NCI-H2196 treated with DMSO at 0.1 percent for 48 hours (cell line): ENCODE measurements at regions not wholly inside any gene's neighbourhood (a gene's known extent, or its start where the extent isn't known, plus 50 kb on each side); places are given as distances from the start of the nearest gene placed in this dataset.
"Not testable (repeated sequence)": the region's sequence is repeated elsewhere in the genome, so short reads cannot be mapped to it uniquely, and the experiment has no call there.

Experiments
- DNase-seq: peaks from one replicate; lab custom pipeline; 2025; ENCODE audit not compliant: unreplicated experiment; lab: John Stamatoyannopoulos, UW

DNA sequence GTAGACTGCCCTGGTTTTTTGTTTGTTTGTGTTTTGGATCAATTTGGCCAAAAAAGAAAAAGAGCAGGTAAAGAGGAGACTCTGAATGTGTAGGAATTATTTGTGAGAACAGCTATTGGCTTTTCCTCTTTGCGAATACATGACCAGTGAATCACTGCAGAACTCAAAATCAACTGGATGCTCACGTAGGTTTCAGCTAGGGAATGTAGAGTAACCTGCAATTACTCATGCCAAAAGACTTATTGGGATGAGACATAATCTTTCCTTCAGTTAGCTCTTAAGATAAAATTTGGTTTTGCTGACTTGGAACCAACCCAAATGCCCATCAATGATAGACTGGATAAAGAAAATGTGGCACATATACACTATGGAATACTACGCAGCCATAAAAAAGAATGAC lies 348.0 kb downstream of the NPR3 start:
- DNase-seq = no peak

DNA sequence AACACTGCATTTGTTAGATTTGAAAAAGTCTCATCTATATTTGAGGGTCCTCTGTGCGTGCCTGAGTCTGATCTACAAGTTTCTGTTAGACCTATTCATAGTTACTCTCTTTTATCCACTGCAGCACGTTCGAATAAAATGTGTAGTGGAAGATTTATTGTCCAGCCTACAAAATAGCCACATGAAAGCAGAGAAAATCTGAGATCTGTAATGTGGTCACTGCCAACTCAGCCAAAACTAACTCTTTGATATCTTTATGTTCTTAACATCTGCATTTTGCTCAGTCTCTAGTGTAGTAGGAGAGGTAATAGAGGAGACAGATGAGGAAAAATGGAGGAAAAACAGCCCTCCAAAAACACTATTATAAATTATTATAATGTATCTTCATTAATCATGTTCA lies 354.0 kb downstream of the NPR3 start:
- DNase-seq = no peak

DNA sequence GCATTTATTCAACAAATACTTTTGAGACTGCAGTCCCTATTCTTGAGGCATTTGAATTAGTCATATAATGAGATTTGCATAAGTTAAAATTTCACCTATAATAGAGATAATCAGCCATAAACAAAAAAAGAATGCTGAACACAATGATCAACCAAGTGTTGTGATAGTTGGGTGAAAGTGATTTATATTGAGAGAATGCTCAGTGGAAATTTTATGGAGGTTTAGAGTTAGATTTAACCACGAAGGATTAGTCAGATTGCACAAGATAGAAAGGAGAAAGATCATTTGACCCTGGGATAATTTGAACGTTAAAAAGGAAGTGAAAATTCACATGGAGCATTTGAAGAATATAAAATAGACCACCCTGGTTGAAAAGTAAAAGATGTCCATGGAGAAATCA lies 356.2 kb downstream of the NPR3 start:
- DNase-seq = no peak

DNA sequence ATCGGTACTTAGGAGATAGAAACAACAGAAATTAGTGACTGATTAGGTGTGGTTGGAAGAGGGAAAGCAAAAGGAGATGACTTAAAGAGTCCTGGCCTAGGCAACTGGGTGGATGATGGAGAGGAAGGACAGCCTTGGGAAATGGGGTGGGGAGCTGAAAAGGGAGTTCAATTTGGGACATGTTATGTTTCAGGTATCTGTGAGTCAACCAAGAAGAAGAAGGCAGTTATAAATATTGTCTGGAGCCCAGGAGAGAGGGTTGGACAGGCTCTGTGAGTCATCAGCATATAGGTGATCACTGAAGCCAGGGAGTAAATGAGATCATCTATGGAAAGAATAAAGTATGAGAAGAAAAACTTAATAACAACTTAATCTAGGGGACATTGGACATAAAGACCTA lies 357.7 kb downstream of the NPR3 start:
- DNase-seq = no peak

DNA sequence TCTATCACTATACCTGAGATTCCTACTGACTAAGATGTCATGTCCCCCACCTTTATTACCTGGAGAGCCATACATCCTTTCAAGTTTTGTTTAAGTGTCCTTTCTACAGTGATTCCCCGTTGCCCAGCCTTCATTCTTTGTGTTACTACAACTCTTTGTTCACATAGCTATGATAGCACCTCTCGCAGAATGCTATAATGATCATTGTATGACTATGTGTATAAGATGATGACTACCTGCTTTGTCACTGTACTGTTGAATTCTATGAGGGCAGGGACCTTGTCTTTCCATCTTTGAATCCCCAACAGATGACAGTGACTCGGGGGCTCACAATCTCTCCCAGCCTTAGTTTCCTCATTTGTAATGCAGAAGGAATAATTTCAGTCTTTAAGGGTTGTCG lies 361.2 kb downstream of the NPR3 start:
- no peak for DNase-seq

DNA sequence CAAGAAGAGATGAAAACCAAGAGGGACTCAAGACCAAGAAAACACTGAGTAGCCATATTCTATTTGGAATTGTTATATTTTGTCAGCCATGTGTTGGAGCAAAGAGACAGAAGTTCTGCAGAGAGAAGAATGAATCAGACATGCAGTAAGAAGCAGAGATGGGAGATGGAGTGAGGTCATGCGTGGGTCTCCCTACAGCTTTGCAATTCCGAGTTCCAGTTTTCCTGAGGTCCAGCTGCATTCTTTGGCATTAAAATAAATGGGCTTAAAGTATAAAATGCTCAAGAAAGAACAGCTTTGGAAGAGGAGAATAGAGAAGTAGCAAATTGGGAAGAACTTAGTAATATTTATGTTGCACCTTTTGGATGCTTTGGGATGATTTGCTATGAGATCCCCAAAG lies 361.6 kb downstream of the NPR3 start:
- DNase-seq = no peak

DNA sequence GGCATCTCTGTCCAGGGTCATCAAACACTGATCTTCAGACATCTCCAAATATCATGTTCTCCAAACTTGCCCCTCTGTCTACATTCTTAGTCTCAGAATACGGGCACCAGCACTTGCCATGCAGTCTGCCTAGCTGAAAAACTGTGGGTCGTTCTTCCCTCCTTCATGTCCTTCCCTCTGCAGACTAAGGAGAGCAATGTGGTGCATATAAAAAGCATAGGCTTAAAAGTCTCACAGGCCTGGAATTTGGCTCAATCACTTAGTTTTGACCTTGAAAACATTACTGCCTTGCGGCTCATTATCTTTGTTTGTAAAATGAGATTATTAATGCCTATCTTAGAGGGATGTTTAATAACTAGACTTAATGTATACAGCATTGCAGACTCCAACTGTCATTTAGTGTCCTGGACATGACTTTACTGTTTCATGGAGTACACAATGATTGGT lies 362.8 kb downstream of the NPR3 start:
- no peak for DNase-seq

DNA sequence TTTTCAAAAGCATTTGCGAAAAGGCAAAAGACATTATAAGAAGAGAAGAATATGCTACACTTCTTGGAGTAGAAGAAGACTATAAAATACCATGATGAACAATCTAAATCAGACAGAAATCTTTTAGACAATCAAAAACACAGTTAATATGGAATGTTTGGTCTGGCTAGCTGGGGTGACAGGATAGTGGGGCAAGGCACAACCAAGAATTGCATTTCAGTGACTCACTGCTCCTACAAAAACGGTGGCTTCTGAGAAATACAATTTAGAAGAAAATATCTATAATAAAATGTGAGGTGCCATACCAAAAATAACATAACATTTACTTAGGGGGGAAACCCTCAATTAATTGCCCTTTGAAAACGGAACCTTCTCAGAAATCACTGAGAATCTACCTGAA lies 363.4 kb downstream of the NPR3 start:
- no peak for DNase-seq

DNA sequence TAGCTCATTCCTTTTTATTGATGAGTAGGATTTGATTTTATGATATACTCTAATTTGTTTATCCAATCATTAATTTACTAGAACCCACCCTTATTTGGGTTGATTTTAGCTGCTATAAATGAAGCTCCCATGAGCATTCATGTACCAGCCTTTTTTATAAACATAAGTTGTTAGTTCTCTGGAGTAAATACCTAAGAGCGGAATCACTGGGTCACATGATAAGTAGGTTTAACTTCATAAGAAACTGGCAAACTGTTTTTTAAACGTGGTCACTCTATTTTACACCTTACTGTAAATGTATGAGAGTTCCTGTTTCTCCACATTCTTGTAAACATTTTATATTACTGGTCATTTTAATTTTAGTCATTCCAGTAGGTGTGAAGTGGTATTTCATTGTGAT lies 364.6 kb downstream of the NPR3 start:
- DNase-seq = no peak

DNA sequence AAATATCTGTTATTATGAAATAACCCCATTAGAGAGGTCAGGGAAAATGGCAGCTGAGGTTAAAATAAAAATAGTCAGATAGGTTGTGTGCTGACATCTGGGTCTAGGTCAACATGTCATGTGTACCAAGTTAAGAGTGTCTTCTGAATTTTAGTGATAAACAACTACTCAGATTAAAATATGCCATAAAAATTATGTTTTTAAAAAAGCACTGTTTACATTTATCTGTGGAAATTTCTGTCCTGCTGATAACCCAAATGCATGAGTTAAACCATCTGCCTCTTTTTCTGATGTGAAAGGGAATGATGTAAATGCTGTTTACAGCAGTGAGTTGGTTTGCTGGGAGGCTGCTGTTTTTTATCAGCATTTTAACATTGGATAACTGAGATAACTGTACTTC lies 361.2 kb upstream of the TARS1 start:
- no peak for DNase-seq

DNA sequence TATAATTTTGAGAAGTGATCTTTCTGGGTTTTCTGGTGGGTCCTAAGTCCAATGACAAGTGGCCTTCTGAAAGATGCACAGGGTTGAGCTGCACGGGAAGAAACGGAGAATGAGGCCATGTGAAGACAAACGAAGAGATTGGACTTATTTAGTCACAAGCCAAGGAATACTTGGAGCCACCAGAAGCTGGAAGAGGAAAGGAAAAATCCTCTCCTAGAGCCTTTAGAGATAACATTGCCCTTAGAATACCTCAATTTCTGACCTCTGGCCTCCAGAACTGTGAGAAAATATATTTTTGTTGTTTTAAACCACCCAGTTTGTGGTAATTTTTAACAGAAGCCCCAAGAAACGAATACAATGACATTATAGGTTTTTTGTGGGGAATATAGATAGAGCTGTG lies 360.5 kb upstream of the TARS1 start:
- no peak for DNase-seq

DNA sequence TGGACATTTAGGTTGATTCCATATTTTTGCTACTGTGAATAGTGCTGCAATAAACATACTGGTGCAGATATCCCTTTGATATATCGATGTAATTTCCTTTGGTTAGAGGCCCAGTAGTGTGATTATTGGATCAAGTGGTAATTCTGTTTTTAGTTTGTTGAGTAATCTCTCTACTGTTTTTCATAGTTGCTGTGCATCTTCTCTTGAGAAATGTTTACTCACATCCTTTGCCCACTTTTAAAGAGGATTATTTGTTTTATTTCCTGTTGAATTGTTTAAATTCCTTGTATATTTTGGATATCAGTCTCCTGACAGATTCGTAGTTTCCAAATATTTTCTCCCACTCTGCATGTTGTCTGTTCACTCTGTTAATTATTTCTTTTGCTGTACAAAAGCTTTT lies 352.6 kb upstream of the TARS1 start:
- no peak for DNase-seq

DNA sequence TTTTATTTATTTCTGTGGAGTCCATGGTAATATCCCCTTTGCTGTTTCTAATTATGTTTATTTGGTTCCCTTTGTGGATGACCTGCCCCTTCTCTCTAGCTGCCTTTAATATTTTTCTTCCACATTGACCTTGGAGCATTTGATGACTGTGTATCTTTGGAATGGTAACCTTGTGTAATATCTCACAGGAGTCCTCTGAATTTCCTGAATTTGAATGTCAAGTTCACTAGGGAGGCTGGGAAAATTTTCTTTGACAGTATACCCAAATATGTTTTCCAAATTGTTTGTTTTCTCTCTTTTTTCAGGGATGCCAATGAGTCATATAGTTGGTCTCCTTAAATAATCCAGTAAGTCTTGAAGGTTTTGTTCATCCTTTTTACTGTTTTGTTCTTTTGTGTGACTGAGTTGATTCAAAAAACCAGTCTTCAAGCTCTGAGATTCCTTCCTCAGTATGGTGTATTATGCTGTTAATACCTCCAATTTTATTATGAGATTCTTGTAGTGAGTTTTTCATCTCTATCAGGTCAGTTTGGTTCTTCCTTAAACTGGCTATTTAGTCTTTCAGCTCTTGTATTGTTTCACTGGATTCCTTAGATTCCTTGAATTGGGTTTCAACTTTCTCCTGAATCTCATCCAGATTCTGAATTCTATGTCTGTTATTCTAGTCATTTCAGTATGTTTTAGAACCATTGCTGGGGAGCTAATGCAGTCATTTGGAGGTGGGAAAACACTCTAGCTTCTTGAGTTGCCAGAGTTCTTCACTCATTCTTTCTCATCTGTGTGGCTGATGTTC lies 349.0 kb upstream of the TARS1 start:
- no peak for DNase-seq

DNA sequence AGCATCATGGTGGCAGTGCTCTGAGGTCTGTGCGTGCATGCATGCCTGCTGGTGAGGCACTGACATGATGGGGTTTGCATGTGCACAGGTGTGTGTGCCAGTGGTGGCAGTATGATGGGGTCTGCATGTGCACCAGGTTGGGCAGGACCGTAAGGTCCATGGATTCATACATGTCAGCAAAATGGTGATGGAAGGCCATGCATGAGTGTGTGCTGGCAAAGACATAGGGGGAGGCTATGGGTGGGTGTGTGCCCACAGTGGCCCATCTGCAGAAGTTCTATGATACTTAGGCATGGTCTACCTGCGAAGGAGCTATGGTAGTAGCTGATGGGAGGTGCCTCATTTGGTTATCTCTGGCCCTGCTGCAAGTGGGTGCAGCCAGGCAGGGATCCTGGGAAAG lies 348.0 kb upstream of the TARS1 start:
- no peak for DNase-seq

DNA sequence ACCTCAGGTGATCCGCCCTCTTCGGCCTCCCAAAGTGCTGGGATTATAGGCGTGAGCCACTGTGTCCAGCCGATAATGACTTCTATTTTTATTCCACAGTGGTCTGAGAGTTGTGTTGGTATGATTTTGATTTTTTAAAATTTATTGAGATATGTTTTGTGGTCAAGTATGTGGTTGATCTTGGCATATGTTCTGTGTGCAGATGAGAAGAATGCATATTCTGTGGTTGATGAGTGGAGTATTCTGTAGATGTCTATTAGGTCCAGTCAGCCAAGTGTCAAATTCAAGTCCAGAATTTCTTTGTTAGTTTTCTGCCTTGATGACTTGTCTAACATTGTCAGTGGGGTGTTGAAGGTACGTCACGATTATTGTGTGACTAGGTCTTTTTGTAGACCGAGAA lies 338.2 kb upstream of the TARS1 start:
- no peak for DNase-seq

DNA sequence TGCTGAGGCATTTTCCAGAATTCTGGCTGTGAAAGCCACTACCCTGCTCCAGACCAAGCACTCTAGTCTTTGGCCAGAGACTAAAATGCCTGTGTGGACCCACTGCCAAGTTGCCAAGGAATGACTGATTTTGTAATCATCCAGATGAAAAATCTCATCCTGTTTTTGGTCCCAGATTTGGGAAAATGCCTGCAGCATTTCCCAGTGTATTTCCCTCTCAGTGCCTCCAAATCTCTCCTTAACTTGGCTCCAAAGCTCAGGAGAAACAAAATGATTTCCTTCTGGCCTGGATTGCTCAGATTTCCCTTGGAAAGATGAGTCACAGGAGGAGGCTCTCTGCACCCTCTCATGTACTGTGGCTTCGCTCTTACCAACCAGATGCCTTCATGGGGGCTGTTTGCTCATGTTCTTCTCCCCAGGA lies 335.2 kb upstream of the TARS1 start:
- DNase-seq = no peak

DNA sequence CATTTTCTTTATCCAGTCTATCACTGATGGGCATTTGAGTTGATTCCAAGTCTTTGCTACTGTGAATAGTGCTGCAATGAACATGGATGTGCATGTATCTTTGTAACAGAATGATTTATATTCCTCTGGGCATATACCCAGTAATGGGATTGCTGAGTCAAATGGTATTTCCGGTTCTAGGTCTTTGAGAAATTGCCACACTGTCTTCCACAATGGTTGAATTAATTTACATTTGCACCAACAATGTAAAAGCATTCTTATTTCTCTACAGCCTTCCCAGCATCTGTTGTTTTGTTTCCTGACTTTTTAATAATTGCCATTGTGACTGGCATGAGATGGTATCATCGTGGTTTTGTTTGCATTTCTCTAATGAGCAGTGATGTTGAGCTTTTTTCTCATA lies 330.3 kb upstream of the TARS1 start:
- not testable (repeated sequence) for DNase-seq

DNA sequence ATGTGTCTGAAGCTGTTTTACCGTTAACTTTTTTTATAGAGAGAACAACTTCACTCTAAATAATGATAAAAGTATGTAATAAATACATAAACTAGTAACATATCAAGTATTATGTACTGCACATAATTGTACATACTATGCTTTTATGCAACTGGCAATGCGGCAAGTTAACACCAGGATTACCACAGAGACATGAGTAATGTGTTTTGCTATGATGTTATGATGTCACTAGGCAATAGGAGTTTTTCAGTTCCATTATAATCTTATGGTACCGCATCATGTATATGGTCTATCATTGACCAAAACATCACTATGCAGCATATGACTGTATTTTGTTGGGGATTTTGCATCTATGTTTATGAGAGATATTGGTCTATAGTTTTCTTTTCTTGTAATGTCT lies 326.4 kb upstream of the TARS1 start:
- DNase-seq = no peak

DNA sequence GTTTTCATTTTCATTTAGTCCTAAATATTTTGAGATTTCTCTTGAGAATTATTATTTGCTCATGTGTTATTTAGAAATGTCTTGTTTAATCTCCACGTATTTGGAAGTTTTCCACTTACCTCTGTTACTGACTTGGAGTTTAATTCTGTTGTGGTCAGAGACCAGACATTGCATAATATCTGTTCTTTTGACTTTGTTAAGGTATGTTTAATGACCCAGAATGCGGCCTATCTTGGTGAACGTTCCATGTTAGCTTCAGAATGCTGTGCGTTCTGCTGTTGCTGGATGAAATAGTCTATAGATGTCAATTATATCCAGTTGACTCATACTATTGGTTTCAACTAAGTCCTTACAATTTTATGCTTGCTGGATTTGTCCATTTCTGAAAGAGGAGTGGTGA lies 325.3 kb upstream of the TARS1 start:
- DNase-seq = no peak

DNA sequence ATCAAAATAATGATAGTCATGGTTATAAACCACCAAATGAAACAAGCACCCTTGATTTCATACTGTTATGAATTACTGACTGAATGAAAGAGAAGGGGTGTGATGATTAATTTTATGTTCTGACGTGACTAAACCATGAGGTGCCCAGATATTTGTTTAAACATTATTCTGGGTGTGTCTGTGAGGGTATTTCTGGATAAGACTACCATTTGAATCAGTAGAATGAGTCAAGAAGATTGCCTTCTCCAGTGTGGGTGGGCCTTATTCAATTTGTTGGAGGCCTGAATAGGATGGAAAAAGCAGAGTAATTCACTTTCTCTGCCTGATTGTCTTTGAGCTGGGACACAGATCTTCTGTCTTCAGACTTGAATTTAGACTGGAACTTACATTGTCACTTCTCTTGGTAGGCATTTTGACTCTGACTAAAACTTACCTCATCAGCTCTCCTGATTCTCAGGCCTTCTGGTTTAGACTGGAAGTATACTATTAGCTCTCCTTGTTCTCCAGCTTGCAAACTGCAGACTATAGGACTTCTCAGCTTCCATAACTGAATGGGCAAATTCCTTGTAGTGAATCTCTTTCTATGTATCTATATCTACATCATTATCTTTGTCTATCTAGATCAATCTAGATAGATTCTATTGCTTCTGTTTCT lies 321.9 kb upstream of the TARS1 start:
- DNase-seq = no peak

DNA sequence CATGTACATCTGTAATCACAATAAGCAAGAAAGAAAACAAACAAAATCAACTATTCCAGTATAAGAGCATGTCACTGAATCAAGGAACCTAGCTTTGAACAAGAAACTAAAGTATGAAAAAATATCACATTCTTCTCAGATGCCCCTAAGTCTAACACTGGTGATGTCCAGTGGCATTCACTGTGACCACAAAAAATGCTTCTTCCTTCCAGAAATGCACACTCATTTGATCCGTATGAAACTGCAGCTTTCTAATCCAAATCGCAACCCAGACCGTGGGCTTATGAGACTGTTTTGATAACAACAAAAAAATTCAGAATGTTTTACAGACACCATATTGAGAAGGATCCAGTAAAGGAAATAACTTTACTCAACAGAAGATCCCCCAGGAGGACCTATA lies 320.1 kb upstream of the TARS1 start:
- DNase-seq = no peak

DNA sequence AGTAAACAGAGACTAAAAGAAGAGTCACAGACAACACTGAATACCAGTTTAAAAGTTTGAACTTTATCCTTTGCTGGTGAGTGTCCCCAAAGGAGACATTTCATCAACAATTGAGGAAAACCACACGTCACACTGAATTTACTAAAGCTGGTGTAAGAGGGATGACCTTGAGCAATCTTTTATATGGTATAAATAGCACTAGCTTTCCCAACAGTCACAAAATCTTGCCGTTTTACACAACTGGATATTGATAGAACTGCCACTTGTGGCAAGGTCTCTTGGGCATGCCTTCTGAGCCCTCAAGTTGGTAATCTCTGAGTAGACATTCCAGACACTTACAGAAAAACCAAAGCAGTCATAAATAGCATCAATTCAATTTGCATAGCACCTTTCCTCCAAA lies 311.5 kb upstream of the TARS1 start:
- no peak for DNase-seq

DNA sequence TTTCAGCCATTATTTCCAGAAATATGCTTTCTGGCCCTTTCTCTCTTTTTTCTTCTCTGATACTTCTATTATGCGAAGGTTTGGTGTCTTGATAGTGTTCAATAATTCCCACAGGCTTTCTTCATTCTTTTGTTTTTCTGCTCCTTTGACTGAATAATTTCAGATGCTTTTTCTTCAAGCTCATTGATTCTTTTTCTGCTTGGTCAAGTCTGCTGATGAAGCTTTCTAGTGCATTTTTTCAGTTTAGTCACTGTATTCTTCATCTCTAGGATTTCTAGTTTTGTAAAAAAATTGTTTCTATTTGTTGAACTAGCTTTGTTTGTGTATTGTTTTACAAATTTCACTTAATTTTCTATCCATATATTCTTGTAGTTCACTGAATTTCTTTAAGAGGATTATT lies 304.0 kb upstream of the TARS1 start:
- no peak for DNase-seq
